ENCODE measurements at regions not wholly inside any gene's neighbourhood (a gene's known extent, or its start where the extent isn't known, plus 50 kb on each side); places are given as distances from the start of the nearest gene placed in this dataset.

- TF ChIP-seq POLR2A (IDR thresholded peaks at IDR 0.05; ENCODE audit: low read depth, low read length) (no peak), PAX5 (IDR thresholded peaks at IDR 0.05; ENCODE audit: insufficient read depth, low read length, severe bottlenecking) (no peak), POLR2AphosphoS5 (IDR thresholded peaks at IDR 0.05; ENCODE audit: low read depth, low read length) (no peak), TAF1 (IDR thresholded peaks at IDR 0.05; ENCODE audit: low read depth, low read length) (no peak), SPI1 (IDR thresholded peaks at IDR 0.05; ENCODE audit: low read depth, low read length) (no peak)
These were observed 405.5 kb downstream of the SHQ1 start for GRCh38 chr3:72442759-72443158.

Measured in GM12891 (cell line).